ENCODE measurements at regions not wholly inside any gene's neighbourhood (a gene's known extent, or its start where the extent isn't known, plus 50 kb on each side); places are given as distances from the start of the nearest gene placed in this dataset.

- Histone ChIP-seq H3K23ac (ENCODE audit: insufficient read length, low read depth, low read length) (no peak overlapping the region), H4K20me1 (ENCODE audit: control insufficient read depth, insufficient read depth, insufficient read length) (no peaks in the 10 kb centered on the region), H3K18ac (ENCODE audit: insufficient read length, low read depth, low read length) (no peak overlapping the region), H4K91ac (ENCODE audit: insufficient read length, low read depth, low read length) (no peak overlapping the region), H3K4me1 (ENCODE audit: insufficient read depth, low read length) (no peaks in the 10 kb centered on the region), H2BK120ac (ENCODE audit: low read depth, low read length, poor library complexity, severe bottlenecking) (no peak overlapping the region), H2BK20ac (ENCODE audit: low read depth, low read length, poor library complexity, severe bottlenecking) (no peak overlapping the region), H3K27me3 (ENCODE audit: insufficient read depth, low read length) (no peaks in the 10 kb centered on the region), H3K9ac (ENCODE audit: extremely low read depth, insufficient read length, low read length) (no peak overlapping the region), H2AFZ (ENCODE audit: low read length) (no peak overlapping the region), H3K23me2 (ENCODE audit: insufficient read length, low read depth, low read length, poor library complexity, severe bottlenecking) (no peaks in the 10 kb centered on the region), H4K8ac (replicated peaks; ENCODE audit: insufficient read length, low read depth, low read length) (no peak overlapping the region), H3K79me1 (ENCODE audit: insufficient read depth, low read depth, low read length, poor library complexity, severe bottlenecking) (no peaks in the 10 kb centered on the region), H2BK15ac (ENCODE audit: low read depth, low read length) (no peak overlapping the region), H3K4me2 (ENCODE audit: insufficient read depth, insufficient read length, low read length) (no peak overlapping the region), H3T11ph (ENCODE audit: low read length) (no peak overlapping the region), H3K27ac (ENCODE audit: insufficient read length, low read depth, low read length) (no peak overlapping the region), H2AK5ac (ENCODE audit: insufficient read length, low read length) (no peak overlapping the region), H3K4ac (ENCODE audit: low read depth, low read length) (no peak overlapping the region), H2BK12ac (ENCODE audit: insufficient read length, low read depth, low read length) (no peak overlapping the region), H3K14ac (ENCODE audit: insufficient read depth, low read length) (no peak overlapping the region), H3K56ac (ENCODE audit: insufficient read length, low read depth, low read length) (no peak overlapping the region), H3K79me2 (ENCODE audit: insufficient read depth, low read length) (no peaks in the 10 kb centered on the region), H4K5ac (ENCODE audit: insufficient read length, low read depth, low read length) (no peak overlapping the region), H3K9me3 (ENCODE audit: control insufficient read depth, low read depth, low read length) (no peaks in the 10 kb centered on the region), H2BK5ac (ENCODE audit: insufficient read length, low read length) (no peak overlapping the region)
- Mint-ChIP-seq H3K4me3 (no peak overlapping the region), H3K27ac (no peak overlapping the region), H3K36me3 (ENCODE audit: insufficient read depth in 1 of 3, low read depth in 3 of 3) (no peaks in the 10 kb centered on the region), H3K27me3 (ENCODE audit: low read depth) (no peaks in the 10 kb centered on the region; the same call in 1 of the 2 replicates), H3K9me3 (no peaks in the 10 kb centered on the region), H3K4me1 (no peaks in the 10 kb centered on the region)
- TF ChIP-seq, protein P1, sequence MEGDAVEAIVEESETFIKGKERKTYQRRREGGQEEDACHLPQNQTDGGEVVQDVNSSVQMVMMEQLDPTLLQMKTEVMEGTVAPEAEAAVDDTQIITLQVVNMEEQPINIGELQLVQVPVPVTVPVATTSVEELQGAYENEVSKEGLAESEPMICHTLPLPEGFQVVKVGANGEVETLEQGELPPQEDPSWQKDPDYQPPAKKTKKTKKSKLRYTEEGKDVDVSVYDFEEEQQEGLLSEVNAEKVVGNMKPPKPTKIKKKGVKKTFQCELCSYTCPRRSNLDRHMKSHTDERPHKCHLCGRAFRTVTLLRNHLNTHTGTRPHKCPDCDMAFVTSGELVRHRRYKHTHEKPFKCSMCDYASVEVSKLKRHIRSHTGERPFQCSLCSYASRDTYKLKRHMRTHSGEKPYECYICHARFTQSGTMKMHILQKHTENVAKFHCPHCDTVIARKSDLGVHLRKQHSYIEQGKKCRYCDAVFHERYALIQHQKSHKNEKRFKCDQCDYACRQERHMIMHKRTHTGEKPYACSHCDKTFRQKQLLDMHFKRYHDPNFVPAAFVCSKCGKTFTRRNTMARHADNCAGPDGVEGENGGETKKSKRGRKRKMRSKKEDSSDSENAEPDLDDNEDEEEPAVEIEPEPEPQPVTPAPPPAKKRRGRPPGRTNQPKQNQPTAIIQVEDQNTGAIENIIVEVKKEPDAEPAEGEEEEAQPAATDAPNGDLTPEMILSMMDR (conservative IDR thresholded peaks at IDR 0.05) = no peak
- DNase-seq = no peak
- WGBS (ENCODE audit: extremely low coverage, insufficient read length, low lambda C conversion rate) = no CpG with 5 or more reads among the region's 5 CpGs
These were observed 354.8 kb downstream of the MEIS1 start for GRCh38 chr2:66789741-66790140.

Measured in H9 (cell line).